RKO (cell line): ENCODE measurements at regions not wholly inside any gene's neighbourhood (a gene's known extent, or its start where the extent isn't known, plus 50 kb on each side); places are given as distances from the start of the nearest gene placed in this dataset.

Experiments
- DNase-seq: peaks from one replicate; pipeline ENCODE4 v3.0.0-alpha.2; 2016; ENCODE audit warnings: low spot score

DNA sequence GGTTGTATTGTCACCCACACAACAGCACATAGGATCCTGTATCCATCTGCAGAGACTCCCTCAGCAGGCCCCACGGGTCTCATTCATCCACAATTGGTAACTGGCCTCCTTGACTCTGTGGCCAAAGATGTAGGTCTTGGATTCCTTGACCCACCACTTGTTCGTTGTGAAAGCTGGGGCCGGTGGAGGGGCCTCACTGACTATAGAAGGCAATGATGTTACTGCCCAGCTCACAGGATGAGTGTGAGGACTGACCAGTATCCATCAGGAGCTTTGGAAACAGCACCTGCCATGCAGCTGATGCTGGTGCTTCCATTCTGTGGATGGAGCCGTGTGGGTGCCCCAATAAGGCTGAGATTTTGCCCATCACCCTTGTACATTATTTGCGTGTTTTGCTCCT, 615.7 kb downstream of the BRD1 start:
- no peak for DNase-seq

DNA sequence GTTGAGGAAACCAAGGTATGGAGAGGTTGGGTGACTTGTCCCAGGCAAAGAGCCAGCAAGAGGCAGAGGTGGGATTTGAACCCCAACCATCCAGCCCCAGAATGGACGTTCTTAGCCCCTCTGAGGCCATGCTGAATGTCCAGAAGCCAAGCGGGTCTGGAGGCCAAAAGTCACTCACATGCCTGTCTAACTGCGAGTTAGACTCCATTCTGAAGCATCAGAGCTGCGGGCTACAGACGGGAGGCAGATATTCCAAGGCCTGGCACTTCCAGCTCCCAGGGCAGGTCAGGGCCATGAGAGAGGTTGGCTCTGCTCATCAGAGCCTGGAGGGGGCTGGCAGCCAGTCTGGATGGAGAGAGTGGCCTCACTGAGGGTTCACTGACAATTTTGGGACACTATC, 616.5 kb downstream of the BRD1 start:
- DNase-seq, result no peak

DNA sequence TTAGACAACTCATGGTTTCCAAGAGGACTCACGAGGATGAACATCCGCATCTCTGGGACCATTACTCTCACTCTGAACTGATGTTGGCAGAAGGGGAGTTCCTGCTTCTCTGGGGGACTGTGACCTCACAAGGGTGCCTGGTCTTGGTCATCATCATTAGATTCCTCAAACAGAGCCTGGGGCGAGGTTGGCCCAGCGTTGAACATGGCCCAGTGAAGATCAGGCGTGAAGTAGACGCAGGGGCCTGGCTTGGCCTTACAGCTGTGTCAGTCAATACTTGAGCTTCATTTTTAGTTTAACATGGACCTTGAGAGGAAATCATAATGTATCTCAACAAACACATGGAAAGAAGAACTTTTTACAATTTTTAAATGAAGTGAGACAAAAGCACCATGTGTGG, 617.1 kb downstream of the BRD1 start:
- DNase-seq, result no peak

DNA sequence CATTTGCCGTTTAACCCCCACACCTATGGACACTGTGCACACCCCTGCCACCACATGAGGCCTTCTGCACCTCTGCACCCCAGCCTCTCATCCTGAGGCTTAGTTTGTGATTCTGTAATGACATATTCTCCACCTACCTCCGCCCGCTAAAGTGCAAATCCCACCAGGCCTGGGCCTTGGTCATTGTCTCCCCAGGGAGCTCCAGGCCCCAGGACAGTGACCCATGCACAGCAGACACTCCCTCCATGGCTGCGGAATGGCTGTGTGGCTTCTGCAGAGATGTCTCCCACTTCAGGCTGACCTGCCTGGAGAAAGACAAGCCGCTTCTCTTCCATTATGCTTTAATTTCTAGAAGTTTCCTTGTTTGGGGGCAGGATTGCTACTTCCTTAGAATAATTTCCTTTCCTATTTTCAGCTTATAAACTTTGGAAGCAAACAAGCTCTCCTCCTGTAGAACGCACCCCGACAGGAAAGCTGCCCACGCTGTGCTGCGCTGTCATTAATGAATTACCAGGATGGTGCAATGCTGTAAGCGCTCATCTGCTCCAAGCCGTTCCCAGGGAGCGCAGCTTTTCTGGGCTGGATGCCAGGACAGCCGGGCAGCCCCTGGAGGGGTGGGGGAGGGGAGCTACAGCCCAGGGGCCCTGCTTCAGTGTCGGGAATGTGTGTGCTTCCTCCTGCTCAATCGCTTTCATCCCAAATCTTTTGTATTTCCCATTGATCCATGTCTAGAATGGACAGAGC, 618.0 kb downstream of the BRD1 start:
- no peak for DNase-seq

DNA sequence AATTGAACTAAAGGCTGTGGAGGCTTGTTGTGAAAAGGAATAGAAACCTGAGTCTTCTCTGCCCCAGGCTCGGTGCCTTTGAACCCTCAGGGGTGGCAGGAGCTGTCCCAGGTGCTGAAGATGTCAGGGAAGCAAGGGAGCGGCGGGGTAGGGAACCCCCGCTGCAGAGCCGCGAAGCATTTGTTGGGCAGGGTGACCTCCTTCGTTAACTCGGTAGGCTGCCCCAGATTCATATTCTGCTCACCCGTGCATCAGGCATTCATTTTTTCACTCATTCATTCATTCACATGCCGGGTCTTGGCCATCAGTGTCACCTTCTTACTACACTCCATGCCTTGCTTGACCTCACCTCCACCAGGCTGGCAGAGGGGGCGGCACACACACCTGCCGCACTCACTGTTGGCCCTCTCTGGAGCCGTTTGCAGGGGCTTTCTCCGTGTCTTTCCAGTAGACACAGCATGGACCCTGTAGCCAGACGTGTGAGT, 618.9 kb downstream of the BRD1 start:
- no peak for DNase-seq

DNA sequence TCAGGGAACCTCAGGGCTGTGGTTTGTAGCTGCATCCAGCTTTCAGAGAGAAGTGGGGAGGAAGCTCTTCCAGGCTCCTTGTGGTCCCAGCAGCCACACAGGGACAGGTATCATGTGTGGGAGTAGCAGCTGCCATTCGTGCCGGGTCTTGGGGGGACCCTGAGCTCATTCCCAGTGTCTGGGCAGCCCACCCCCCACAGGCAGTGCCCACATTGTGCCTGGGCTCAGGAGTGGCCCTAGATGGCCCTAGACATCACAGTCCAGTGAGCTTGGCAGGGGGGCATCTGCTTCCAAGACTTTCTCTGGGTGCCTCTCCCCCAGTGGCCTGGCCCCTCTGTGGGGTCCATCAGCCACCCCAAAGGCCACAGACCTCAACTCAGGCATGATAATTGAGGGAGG, 619.7 kb downstream of the BRD1 start:
- no peak for DNase-seq

DNA sequence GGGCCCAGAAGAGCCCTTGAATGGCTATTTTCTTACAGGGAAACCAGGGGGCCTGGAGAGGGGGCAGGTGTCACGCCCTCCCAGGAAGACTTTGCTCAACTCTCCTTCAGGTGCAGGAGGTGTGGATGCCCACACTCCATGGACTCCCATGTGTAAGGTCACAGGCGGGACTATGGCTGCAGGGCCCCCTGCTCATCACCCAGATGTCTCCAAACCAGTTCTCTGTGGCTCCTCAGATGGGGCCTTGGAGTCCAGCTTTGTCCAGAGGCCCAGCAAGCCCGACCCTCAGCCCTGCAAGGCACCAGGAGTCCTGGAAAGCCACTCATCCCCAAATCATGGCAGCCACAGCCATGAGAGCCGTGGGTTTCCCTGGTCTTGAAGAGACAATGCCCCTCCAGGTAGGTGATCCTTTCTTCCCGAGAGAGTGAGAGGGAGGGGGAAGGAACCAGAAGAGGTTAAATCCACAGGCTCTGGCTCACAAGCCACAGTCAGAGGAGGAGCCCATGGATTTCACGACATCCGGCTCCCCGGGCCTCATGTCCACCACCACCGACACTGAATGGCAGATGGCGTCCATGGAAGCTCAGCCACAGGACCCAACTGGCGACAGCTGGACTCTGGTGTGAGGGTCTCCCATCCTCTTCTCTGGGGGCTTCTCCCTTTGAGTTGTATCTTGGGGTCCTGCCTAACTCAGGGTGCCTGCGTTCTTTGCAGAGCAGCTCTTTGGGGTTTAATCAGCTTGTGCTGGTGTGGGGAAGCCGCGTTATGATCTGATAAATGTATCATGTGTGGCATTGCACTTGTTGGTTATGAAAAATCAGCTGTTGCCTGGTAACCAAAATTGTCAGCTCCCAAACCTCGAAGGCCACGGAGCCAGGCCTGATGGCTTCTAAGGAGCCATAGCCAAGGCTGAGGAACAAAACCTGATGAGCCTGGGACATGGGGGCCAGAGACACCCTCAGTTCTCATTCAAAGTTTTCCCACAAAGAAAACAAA, 620.4 kb downstream of the BRD1 start:
- DNase-seq, result no peak

DNA sequence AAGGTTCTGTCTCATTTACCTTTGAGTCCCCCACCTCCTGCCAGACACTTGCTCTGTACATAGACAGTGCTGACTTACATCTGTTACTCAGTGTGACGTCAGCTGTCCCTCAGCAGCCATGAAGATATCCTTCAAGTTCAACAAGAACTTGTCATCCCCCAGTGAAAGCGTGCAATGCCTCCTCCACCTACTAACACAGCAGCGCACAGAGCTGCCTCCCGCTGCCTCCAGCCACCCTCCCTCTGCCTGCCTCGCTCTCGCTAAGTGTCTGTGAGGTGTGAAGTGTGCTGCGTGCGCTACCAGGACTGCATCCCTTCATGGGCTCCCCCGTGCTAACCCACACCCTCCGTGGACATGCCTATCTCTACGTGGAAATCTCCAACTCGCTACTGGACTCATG, 621.4 kb downstream of the BRD1 start:
- DNase-seq, result no peak

DNA sequence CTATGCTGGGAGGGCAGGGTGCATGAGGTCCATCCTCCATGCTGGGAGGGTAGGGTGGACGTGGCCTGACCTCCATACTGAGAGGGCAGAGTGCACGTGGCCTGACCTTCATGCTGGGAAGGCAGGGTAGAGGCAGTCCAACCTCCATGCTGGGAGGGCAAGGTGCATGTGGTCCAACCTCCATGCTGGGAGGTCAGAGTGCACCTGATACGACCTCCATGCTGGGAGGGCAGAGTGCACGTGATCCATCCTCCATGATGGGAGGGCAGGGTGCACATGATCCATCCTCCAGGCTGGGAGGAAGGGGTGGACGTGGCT, 622.2 kb downstream of the BRD1 start:
- no peak for DNase-seq

DNA sequence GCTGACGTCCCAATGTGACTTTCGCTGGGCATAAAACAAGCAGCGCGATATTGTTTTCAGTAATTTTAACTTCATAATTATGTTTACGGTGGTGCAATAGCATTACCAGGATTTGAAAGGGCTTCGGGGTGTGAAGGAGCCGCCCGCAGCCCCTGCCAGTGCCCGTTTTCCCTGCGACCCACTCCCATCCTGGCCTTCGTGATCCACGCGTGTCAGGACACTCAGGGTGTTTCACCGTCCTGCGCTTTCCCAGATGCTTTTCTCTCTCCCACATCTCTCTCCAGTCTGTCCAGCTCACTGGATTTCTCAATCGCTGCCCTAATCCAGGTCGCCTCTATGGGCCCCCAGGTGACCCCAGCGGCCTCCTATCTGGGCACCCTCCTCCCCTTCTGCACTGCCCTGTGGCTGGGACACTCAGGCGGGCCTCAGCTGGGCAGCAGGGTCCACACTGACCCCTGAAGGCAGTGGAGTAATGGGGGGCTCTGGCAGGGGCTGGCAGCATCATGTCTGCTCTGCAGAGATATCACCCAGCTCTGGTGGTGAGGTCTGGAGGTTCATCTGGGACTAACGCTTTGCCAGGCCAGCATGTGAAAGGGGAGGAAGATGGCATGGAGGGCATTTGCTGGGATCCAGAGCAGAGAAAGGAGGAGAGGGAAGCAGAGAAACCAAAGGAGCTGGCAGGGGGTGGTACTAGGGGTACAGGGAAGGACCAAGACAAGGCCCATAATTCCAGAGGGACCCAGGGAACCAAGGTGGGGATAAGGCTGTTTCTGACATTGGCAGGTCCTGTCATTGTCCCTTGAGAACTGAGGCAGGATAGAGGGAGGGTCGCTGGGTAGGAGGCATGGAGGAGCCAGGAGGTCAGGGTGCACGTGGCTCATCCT, 622.8 kb downstream of the BRD1 start:
- no peak for DNase-seq

DNA sequence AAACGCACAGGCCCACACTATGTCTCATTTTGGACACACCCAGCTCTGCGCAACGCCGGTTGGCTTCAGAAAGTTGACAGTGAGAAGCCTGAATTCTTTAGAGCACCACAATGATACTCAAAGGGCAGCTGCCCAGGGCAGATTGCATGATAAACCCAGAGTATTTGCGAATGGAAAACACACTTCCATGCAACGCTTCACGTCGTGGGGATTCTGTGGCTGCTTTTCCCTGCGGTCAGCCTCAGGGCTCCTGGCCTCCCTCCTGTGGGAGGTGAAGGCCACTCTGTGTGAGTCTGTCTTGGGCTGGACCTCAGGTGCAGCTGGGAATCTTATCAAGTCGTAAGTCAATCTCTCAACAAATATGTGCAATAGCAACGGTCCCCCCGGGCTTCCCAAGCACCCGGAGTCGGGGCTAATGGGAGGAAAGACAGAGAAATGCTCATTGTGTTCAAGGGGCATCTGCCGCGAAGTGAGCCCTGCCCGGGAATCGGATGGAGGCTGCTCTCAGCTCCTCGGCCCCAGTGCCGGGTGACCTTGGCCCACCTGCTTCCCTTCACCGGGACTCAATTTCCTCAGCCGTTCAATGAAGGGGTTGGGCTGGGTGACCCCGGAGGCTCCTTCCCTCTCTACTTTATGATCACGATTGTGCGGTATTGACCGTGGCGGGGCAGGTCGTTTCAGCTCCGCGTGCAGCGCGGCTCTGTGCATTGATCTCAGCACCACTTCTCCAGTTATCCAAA, 623.6 kb downstream of the BRD1 start:
- DNase-seq, result no peak

DNA sequence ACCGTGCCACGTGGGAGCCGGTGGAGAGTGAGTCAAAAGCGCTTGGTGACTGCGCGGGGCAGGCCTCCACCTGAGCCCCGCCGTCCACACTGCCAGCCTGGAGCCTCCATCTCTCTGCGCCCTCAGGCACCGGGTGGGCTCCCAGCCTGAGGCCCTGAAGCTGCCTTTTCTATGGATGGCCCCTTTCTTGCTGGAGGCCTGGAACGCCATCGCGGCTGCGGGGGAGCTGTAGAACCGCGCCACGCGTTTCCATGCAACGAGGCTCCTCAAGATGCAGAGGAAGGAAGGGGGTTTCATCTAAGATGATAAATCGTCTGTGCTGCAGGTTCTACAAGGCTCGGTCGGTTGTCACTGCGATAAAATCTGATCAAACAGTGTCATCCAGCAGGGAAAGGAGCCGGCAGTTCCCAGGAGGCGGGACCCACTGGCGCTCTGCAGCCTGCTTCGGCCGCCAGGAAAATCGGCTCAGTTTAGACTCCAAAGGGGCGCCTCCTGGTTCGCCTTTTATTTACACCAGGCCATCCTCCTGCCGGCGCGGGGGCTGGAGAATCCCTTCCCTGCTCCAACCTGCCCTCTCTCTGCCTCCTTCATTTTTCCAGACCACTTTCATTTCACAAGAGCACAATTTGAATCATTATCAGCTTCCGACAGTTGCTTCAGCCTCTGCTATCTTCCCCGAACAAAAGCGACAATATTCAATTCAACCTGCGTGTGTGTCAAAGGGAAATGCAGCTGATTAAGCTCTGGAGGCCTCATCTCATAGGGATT, 624.4 kb downstream of the BRD1 start:
- no peak for DNase-seq

DNA sequence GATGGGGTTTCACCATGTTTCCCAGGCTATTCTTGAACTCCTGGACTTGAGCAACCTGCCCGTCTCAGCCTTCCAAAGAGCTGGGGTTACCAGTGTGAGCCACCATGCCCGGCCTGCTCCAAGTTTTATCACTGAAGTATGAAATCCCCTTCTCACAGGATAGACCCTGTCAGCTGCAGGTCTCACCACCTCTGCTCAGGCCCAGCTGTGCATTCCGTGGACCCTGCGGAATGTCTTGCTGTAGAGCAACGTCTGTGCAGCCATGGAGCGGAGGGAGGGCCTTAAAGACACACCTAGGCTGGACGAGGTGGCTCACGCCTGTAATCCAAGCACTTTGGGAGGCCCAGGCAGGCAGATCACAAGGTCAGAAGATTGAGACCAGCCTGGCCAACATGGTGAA, 625.4 kb downstream of the BRD1 start:
- DNase-seq, result no peak

DNA sequence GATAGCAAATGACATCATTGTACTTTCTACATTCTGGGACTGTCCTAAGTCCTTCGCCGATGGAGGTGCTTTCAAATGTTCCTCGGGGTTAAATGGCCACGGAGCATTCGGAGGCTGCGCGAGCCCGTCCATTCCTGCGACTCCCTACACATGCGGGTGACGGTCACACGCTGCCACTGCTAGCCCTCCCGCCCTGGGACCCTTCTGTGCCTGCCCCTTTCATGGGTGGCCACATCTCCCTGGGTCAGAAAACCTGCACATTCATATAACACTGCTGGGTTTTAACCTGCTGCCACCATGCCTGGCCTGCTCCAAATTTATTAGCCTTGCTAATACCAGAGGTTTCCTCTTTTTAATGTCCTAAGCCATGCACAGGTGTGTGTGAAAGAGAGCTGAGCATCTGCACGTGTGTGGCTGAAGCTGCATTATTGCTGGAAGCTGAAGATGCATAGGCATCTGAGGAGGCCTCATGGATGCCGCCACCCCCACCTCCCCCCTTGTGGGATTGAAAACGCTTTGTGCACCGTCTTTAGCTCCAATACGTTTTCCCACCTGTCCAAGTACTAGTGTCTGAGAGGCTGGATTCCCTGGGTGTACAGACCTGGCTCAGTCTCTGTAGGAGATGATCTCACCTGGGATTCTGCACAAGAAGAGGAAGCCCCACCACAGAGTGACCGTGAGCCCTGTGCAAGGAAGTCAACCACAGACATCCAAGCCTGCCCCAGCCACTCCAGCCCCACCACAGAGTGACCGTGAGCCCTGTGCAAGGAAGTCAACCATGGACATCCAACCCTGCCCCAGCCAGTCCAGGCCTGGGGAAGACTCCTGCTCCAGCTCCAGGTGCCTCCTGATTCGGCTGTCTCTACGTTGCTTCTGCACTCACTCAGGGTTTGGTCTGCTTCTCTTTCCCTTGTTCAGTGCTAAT, 626.4 kb downstream of the BRD1 start:
- DNase-seq, result no peak

DNA sequence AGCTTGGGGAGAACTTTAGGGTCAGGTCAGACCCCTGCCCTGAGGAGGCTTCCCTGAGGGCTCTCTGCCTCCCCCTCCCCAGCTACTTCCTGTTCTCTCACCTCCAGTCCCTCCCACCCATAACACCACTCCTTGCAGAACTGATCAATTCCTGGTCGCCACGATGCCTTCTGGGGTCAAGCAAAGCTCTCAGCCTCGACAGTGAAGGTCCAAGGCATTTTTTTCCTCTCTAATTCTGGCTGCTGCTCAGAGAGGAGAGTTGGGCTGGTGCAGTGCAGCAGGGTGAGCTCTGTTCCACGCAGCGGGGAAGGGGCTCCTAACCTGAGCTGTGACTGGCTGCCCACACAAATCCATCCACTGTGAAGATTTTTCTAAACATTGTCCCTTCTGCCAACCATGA, 628.4 kb downstream of the BRD1 start:
- DNase-seq, result no peak

DNA sequence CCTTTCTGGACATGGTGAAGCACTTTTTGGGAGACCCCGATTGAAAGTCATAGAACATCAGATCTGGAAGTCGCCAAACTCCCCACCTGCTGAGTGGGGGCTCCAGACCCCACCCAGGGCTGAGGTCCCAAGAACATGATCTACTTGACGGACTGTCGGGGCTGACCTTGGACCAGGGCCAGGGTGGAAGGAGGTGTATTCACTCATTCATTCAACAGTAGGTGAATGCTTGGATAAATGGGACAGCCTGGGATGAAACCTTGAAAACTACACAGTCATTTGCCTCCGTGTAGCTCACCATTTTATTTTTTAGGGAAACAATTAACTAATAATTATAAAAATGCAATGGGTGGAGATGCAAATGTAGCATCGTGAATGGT, 629.0 kb downstream of the BRD1 start:
- no peak for DNase-seq

DNA sequence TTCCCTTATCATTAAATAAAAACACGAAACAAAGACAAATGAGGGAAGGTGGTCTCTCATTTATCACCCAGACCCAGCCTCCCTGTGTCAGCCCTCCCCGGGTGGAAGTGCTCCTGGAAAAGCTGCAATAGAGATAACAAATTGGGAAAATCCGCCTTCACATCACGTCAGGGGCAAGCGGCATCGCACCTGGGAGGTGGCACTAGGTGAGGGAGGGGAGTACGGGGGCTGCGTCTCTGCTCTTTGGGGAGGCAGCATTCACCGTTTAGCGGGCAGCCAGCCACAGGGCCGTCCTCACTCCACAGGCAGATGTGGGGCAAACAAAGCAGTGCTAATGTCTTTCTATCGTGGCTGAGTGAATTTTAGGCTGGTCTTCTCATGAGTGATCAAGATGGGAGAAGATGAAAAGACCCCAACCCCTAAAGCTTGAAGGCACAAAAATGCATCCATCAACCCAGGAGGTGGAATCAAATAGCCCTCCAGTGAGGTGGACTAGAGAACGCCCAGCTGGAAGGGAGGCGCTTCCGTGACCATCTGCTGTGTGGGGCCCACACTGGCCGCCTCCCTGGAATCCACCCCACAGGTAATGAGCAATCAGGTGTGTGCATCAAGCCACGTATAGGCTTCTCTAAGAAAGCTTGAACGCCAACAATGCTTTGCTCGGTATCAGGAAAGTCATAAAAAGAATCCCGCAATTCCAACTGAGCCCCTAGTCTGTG, 629.5 kb downstream of the BRD1 start:
- no peak for DNase-seq

DNA sequence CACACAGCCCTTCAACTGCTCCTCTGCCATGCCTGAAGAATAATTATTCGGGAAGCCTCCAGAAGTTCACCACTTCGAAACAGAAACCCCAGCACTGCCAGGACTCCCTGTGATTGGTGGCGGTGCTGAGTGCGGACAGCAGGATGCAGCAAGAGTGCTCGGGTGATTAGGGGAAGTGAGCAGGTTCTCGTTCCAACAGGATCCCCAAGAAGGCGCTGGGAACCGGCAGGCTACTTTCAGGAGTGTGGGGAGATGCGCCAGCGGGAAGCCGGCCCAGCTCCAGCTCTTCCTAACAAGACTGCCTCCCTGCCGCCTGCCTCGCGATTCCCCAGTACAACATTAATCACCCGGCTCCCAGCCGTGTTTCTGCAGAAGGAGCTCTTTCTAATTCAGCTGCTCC, 630.2 kb downstream of the BRD1 start:
- no peak for DNase-seq

DNA sequence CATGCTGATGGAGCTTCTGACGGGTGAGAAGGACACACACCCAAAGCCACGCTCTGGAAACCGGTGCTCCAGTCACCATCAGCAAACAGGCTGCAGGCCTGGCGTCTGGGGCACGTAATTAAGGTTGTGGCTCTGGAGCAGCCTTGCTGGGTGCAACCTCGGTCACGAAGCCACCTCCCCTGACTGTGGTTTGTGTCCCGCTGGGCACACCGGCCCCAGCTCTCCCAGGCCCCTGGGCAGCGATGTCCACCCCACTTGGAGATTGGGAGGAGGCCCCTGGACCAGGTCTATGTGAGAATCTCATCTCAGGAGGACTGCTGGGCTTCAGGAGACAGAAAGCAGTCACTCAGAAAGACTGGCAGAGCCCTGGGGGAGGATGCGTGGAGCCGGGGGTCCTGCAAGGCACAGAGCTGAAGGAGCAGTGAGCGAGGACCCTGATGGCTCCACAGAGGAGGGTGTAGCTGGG, 631.6 kb downstream of the BRD1 start:
- no peak for DNase-seq
